ENCODE measurements at regions not wholly inside any gene's neighbourhood (a gene's known extent, or its start where the extent isn't known, plus 50 kb on each side); places are given as distances from the start of the nearest gene placed in this dataset.

DNA sequence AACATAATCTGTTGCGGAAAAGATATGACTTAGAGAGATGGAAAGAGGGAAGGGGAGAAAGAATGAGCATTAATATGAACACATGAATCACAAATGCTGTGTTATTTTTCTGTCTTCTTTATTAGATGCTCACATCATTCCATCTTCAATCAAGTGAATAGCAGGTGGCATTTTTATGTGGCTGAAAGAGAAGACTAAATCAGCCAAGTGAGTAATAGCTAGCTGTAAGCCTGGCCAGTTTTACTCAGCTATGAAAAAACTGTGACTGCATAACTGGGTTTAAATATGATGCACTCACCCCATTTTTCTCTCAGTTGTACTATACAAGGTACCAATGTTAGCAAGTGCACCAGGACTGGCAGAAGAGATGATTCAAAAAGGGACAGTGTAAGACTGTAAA, 571.1 kb downstream of the JRKL start (continued):
- TF ChIP-seq FUS (optimal IDR thresholded peaks at IDR 0.05; ENCODE audit: low read depth, low read length) (no peak), GTF2A2 (tag; IDR thresholded peaks at IDR 0.05) (no peak), TEAD1 (CRISPR knock-in tag; IDR thresholded peaks at IDR 0.05) (no peak), GABPB1 (CRISPR knock-in tag; IDR thresholded peaks at IDR 0.05) (no peak), TAF1 (IDR thresholded peaks at IDR 0.05; ENCODE audit: control insufficient read depth, extremely low read depth, insufficient read depth, low read length, severe bottlenecking) (no peak)
- TF ChIP-seq, protein P1, sequence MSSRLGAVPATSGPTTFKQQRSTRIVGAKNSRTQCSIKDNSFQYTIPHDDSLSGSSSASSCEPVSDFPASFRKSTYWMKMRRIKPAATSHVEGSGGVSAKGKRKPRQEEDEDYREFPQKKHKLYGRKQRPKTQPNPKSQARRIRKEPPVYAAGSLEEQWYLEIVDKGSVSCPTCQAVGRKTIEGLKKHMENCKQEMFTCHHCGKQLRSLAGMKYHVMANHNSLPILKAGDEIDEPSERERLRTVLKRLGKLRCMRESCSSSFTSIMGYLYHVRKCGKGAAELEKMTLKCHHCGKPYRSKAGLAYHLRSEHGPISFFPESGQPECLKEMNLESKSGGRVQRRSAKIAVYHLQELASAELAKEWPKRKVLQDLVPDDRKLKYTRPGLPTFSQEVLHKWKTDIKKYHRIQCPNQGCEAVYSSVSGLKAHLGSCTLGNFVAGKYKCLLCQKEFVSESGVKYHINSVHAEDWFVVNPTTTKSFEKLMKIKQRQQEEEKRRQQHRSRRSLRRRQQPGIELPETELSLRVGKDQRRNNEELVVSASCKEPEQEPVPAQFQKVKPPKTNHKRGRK (tag; IDR thresholded peaks at IDR 0.05), result no peak
- TF ChIP-seq, protein P2, sequence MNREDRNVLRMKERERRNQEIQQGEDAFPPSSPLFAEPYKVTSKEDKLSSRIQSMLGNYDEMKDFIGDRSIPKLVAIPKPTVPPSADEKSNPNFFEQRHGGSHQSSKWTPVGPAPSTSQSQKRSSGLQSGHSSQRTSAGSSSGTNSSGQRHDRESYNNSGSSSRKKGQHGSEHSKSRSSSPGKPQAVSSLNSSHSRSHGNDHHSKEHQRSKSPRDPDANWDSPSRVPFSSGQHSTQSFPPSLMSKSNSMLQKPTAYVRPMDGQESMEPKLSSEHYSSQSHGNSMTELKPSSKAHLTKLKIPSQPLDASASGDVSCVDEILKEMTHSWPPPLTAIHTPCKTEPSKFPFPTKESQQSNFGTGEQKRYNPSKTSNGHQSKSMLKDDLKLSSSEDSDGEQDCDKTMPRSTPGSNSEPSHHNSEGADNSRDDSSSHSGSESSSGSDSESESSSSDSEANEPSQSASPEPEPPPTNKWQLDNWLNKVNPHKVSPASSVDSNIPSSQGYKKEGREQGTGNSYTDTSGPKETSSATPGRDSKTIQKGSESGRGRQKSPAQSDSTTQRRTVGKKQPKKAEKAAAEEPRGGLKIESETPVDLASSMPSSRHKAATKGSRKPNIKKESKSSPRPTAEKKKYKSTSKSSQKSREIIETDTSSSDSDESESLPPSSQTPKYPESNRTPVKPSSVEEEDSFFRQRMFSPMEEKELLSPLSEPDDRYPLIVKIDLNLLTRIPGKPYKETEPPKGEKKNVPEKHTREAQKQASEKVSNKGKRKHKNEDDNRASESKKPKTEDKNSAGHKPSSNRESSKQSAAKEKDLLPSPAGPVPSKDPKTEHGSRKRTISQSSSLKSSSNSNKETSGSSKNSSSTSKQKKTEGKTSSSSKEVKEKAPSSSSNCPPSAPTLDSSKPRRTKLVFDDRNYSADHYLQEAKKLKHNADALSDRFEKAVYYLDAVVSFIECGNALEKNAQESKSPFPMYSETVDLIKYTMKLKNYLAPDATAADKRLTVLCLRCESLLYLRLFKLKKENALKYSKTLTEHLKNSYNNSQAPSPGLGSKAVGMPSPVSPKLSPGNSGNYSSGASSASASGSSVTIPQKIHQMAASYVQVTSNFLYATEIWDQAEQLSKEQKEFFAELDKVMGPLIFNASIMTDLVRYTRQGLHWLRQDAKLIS (CRISPR knock-in tag; IDR thresholded peaks at IDR 0.05), result no peak
- TF ChIP-seq, protein P3, sequence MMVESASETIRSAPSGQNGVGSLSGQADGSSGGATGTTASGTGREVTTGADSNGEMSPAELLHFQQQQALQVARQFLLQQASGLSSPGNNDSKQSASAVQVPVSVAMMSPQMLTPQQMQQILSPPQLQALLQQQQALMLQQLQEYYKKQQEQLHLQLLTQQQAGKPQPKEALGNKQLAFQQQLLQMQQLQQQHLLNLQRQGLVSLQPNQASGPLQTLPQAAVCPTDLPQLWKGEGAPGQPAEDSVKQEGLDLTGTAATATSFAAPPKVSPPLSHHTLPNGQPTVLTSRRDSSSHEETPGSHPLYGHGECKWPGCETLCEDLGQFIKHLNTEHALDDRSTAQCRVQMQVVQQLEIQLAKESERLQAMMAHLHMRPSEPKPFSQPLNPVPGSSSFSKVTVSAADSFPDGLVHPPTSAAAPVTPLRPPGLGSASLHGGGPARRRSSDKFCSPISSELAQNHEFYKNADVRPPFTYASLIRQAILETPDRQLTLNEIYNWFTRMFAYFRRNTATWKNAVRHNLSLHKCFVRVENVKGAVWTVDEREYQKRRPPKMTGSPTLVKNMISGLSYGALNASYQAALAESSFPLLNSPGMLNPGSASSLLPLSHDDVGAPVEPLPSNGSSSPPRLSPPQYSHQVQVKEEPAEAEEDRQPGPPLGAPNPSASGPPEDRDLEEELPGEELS (CRISPR knock-in tag; IDR thresholded peaks at IDR 0.05; ENCODE audit: borderline replicate concordance), result no peak

Data from K562 (cell line).